ENCODE measurements at regions not wholly inside any gene's neighbourhood (a gene's known extent, or its start where the extent isn't known, plus 50 kb on each side); places are given as distances from the start of the nearest gene placed in this dataset.

GRCh38 chr12:58414398-58414871 is 473.1 kb downstream of the ATP23 start:
- H3K9me3 ChIP-seq = no peaks in the 10 kb centered on the region
- DNase-seq (no peak), ATAC-seq (no peak)
- no peaks in the 10 kb centered on the region for H3K27me3 ChIP-seq
- peaks cover 0 to 27% (median 0%) of the 10 kb centered on the region in 9 donors for H3K4me1 ChIP-seq
- no peak for TF ChIP-seq CTCF (IDR thresholded peaks at IDR 0.05)
- intact Hi-C loops (cut with DNase I) = no loop called here
- 55 to 67% methylated on average over 2 of the region's 2 CpGs for WGBS, 2 donors
- H3K27ac ChIP-seq = peak overlapping the region in 1 of 10 donors; percentile 60
- H3K4me3 ChIP-seq = no peak overlapping the region
- no peaks in the 10 kb centered on the region for H3K36me3 ChIP-seq

- ATAC-seq (no peak), DNase-seq (no peak)
- H3K27ac ChIP-seq = no peak overlapping the region
- H3K4me3 ChIP-seq = no peak overlapping the region
- no peak for TF ChIP-seq CTCF (IDR thresholded peaks at IDR 0.05)
- no peaks in the 10 kb centered on the region for H3K9me3 ChIP-seq
- no peaks in the 10 kb centered on the region for H3K27me3 ChIP-seq
- no peaks in the 10 kb centered on the region for H3K36me3 ChIP-seq
- H3K4me1 ChIP-seq = peaks cover 0 to 27% (median 0%) of the 10 kb centered on the region in 9 donors
- intact Hi-C loops (cut with DNase I) = no loop called here
Measured at GRCh38 chr12:58415716-58416115, 474.3 kb downstream of the ATP23 start.

- no peak for TF ChIP-seq CTCF (IDR thresholded peaks at IDR 0.05)
- 62 to 75% methylated on average over 2 of the region's 2 CpGs for WGBS, 2 donors
- no peak for ATAC-seq
- intact Hi-C loops (cut with DNase I) = no loop called here
- no peak for DNase-seq
- no peaks in the 10 kb centered on the region for H3K9me3 ChIP-seq
- no peaks in the 10 kb centered on the region for H3K36me3 ChIP-seq
- no peak overlapping the region for H3K27ac ChIP-seq
- peaks cover 0 to 26% (median 0%) of the 10 kb centered on the region in 9 donors for H3K4me1 ChIP-seq
- H3K4me3 ChIP-seq = no peak overlapping the region
- no peaks in the 10 kb centered on the region for H3K27me3 ChIP-seq
Measured at GRCh38 chr12:58416236-58416635, 474.9 kb downstream of the ATP23 start.

- ATAC-seq (no peak), DNase-seq (no peak)
- Histone ChIP-seq H3K9me3 (no peaks in the 10 kb centered on the region), H3K27me3 (no peaks in the 10 kb centered on the region), H3K4me1 (peaks cover 0 to 7% (median 0%) of the 10 kb centered on the region in 9 donors), H3K27ac (no peak overlapping the region), H3K4me3 (no peak overlapping the region), H3K36me3 (no peaks in the 10 kb centered on the region)
- 77% methylated on average over 13 of the region's 13 CpGs for WGBS, 2 donors
- intact Hi-C loops (cut with DNase I) = no loop called here
- no peak for TF ChIP-seq CTCF (IDR thresholded peaks at IDR 0.05)
Measured at GRCh38 chr12:58419196-58419760, 477.9 kb downstream of the ATP23 start.
